Trophoblast cell (in vitro differentiated cells and primary cell): ENCODE measurements at regions not wholly inside any gene's neighbourhood (a gene's known extent, or its start where the extent isn't known, plus 50 kb on each side); places are given as distances from the start of the nearest gene placed in this dataset.
"Not testable (repeated sequence)": the region's sequence is repeated elsewhere in the genome, so short reads cannot be mapped to it uniquely, and the experiment has no call there.

Experiments
- DNase-seq, 2 donors: peaks; one replicate each; pipeline ENCODE4 v3.0.0-alpha.2; 2016
- H2AFZ ChIP-seq: 2 replicates; pipeline ENCODE4 v1.6.1; 2013; ENCODE audit warnings: low read length, moderate library complexity, mild to moderate bottlenecking; ENCODE audit not compliant: insufficient read depth, poor library complexity
- H2AK5ac ChIP-seq: 2 replicates; pipeline ENCODE4 v1.6.1; 2013; ENCODE audit warnings: mild to moderate bottlenecking, low read length
- H2BK120ac ChIP-seq: 2 replicates; pipeline ENCODE4 v1.6.1; 2013; ENCODE audit warnings: low read length, mild to moderate bottlenecking, moderate library complexity; ENCODE audit not compliant: insufficient read depth, poor library complexity
- H2BK12ac ChIP-seq: 2 replicates; pipeline ENCODE4 v1.6.1; 2013; ENCODE audit warnings: mild to moderate bottlenecking, low read length, moderate library complexity
- H2BK5ac ChIP-seq: 2 replicates; pipeline ENCODE4 v1.6.1; 2013; ENCODE audit warnings: low read length, low read depth, moderate library complexity, mild to moderate bottlenecking; ENCODE audit not compliant: poor library complexity
- H3K14ac ChIP-seq: 2 replicates; pipeline ENCODE4 v1.6.1; 2013; ENCODE audit warnings: mild to moderate bottlenecking, low read length
- H3K18ac ChIP-seq: 2 replicates; pipeline ENCODE4 v1.6.1; 2013; ENCODE audit warnings: mild to moderate bottlenecking, low read length
- H3K23ac ChIP-seq: 2 replicates; pipeline ENCODE4 v1.6.1; 2013; ENCODE audit warnings: low read length
- H3K27ac ChIP-seq: 2 replicates; pipeline ENCODE4 v1.5.1; 2013; ENCODE audit warnings: low read depth, mild to moderate bottlenecking, inconsistent platforms, low read length, moderate library complexity
- H3K27me3 ChIP-seq: 2 replicates; pipeline ENCODE4 v1.6.1; 2013; ENCODE audit warnings: inconsistent platforms, mild to moderate bottlenecking, low read length, moderate library complexity; ENCODE audit not compliant: insufficient read depth
- H3K36me3 ChIP-seq, 2 experiments: 1 replicate in 1 of 2; 2 replicates in 1 of 2; pipeline ENCODE4 v1.6.1; 2013; ENCODE audit warnings: low read length in 2 of 2, mild to moderate bottlenecking in 2 of 2, moderate library complexity in 1 of 2; ENCODE audit not compliant: insufficient read depth in 2 of 2, control insufficient read depth in 1 of 2
- H3K4ac ChIP-seq: 2 replicates; pipeline ENCODE4 v1.6.1; 2013; ENCODE audit warnings: low read depth, mild to moderate bottlenecking, low read length, moderate library complexity
- H3K4me1 ChIP-seq, 2 experiments: 1 replicate in 1 of 2; 2 replicates in 1 of 2; pipeline ENCODE4 v1.6.1; 2013; ENCODE audit warnings: low read length in 2 of 2, mild to moderate bottlenecking in 2 of 2, moderate library complexity in 1 of 2; ENCODE audit not compliant: insufficient read depth in 2 of 2, control insufficient read depth in 1 of 2
- H3K4me2 ChIP-seq: 2 replicates; pipeline ENCODE4 v1.6.1; 2013; ENCODE audit warnings: inconsistent platforms, mild to moderate bottlenecking, low read length, moderate library complexity
- H3K4me3 ChIP-seq: 2 replicates; pipeline ENCODE4 v1.5.1; 2013; ENCODE audit warnings: mild to moderate bottlenecking, low read depth, low read length, inconsistent platforms
- H3K79me1 ChIP-seq: one replicate; pipeline ENCODE4 v1.6.1; 2013; ENCODE audit warnings: low read length
- H3K79me2 ChIP-seq: 2 replicates; pipeline ENCODE4 v1.6.1; 2013; ENCODE audit warnings: low read length, mild to moderate bottlenecking; ENCODE audit not compliant: control insufficient read depth, insufficient read depth, poor library complexity
- H3K9ac ChIP-seq: 2 replicates; pipeline ENCODE4 v1.6.1; 2013; ENCODE audit warnings: mild to moderate bottlenecking, low read length
- H3K9me3 ChIP-seq: 2 replicates; pipeline ENCODE4 v1.6.1; 2013; ENCODE audit warnings: low read depth, mild to moderate bottlenecking, control low read depth, inconsistent platforms, low read length; ENCODE audit not compliant: insufficient read depth
- H4K12ac ChIP-seq: 2 replicates; pipeline ENCODE4 v1.6.1; 2013; ENCODE audit warnings: low read depth, mild to moderate bottlenecking, low read length, moderate library complexity
- H4K8ac ChIP-seq: 2 replicates; pipeline ENCODE4 v1.6.1; 2013; ENCODE audit warnings: low read depth, mild to moderate bottlenecking, low read length, moderate library complexity
- H4K91ac ChIP-seq: one replicate; pipeline ENCODE4 v1.6.1; 2013; ENCODE audit warnings: low read depth, mild to moderate bottlenecking, low read length, moderate library complexity
- WGBS: extraction: QIAGEN DNeasy Blood & Tissue Kit; methylation state at CpG from one replicate; pipeline ENCODE4 v1.1.7; 2013; ENCODE audit warnings: missing lambda C conversion rate; ENCODE audit not compliant: insufficient read length, insufficient coverage; ENCODE audit errors: extremely low coverage; 5-methylcytosine and 5-hydroxymethylcytosine counted together

DNA sequence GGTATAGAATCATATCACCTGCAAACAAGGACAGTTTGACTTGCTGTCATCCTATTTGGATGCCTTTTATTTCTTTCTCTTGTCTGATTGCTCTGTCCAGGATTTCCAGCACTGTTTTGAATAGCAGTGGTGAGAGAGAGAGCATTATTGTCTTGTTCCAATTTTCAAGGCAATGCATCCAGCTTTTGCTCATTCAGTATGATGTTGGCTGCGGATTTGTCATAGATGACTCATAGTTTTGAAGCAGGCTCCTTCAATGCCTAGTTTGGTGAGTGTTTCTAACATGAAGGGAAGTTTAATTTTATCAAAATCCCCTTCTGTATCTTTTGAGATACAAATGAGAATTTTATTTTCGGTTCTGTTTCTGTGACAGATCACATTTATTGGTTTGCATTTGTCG is 518.9 kb downstream of the PCDH11X start:
- DNase-seq, H2BK120ac ChIP-seq, H2AK5ac ChIP-seq, H3K4me2 ChIP-seq, H3K9me3 ChIP-seq, H2AFZ ChIP-seq, H3K23ac ChIP-seq, H3K9ac ChIP-seq, H4K12ac ChIP-seq, H3K18ac ChIP-seq, H4K8ac ChIP-seq, H3K27me3 ChIP-seq, H3K36me3 ChIP-seq, H2BK5ac ChIP-seq, H3K79me1 ChIP-seq, H3K4ac ChIP-seq, H3K27ac ChIP-seq, H2BK12ac ChIP-seq, H3K14ac ChIP-seq, H4K91ac ChIP-seq, H3K4me3 ChIP-seq, H3K4me1 ChIP-seq, H3K79me2 ChIP-seq: not testable (repeated sequence)
- no CpG with 5 or more reads among the region's 3 CpGs for WGBS

DNA sequence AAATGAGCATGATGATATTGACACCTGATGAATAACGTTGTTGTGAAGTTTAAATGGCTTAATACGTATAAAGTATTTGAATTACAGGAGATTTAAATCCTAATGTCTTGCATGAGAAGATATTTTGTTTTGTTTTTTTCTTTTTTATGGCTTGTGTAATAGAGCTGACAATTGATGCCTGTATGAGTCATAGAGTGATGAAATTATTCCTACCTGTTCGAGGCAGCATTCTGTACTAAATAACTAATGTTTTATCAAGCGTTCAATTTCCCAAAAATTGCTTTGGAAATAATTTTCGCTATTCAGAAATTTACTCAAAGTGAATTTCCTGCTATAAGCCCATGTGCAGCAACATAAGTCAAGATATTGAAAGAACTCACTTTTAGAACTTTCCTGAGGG is 554.0 kb downstream of the PCDH11X start:
- H3K27me3 ChIP-seq: not testable (repeated sequence)

DNA sequence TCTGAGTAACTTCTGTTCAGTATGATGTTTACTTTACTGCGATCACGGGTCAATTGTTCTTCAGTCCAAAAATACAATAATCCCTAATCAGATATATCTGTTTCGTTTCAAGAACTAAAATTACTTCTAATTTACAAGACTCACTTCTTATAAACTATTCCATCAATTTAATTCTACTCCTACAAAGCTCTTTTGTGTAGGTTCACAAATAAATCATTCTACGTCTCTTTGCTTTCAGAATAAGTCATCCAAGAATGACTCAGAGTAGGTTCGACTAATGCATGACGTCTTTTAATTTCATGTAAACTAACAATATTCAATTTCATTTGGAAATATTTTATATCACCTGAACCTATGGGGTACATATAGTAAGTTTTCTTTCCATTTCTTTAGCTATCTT is 571.9 kb downstream of the PCDH11X start:
- not testable (repeated sequence) for H2BK5ac ChIP-seq, H3K4me1 ChIP-seq, H3K27ac ChIP-seq, H3K18ac ChIP-seq, H3K4me2 ChIP-seq, H3K79me2 ChIP-seq, H3K4ac ChIP-seq, H3K27me3 ChIP-seq, H2AK5ac ChIP-seq, H4K91ac ChIP-seq, H2BK120ac ChIP-seq, DNase-seq, H3K9me3 ChIP-seq, H3K14ac ChIP-seq, H3K4me3 ChIP-seq, H2BK12ac ChIP-seq, H3K36me3 ChIP-seq, H4K8ac ChIP-seq, H3K79me1 ChIP-seq, H3K9ac ChIP-seq, H4K12ac ChIP-seq, H3K23ac ChIP-seq, H2AFZ ChIP-seq
- WGBS: no CpG with 5 or more reads among the region's 6 CpGs

More for the DNA sequence above, 554.0 kb downstream of the PCDH11X start:
- not testable (repeated sequence) for H3K18ac ChIP-seq, DNase-seq, H2BK12ac ChIP-seq, H3K4me3 ChIP-seq, H3K23ac ChIP-seq, H3K79me1 ChIP-seq, H3K9ac ChIP-seq, H4K91ac ChIP-seq, H2AK5ac ChIP-seq, H3K4me1 ChIP-seq, H2BK5ac ChIP-seq, H3K27ac ChIP-seq, H2AFZ ChIP-seq, H4K12ac ChIP-seq, H2BK120ac ChIP-seq, H3K14ac ChIP-seq, H3K4ac ChIP-seq, H3K36me3 ChIP-seq, H4K8ac ChIP-seq, H3K4me2 ChIP-seq, H3K9me3 ChIP-seq, H3K79me2 ChIP-seq
- WGBS: no CpG with 5 or more reads among the region's 5 CpGs

DNA sequence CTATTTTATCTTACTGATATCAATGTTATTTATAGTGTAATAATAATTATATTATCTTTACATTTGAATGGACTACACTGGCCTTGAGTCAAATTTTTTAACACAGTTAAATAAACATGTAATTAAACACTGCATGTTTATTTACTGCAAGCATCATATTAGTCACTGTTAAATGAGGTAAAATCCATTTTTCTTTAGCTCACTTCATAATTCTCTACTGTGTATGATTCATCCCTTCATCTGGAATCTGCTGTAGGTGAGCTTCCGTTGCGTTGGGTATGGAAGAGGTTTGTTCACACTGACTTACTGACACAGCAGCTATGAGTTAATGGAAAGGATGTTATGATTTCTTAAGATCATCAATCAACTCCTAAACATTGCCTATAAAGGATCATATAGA is 572.3 kb downstream of the PCDH11X start:
- WGBS: no CpG with 5 or more reads among the region's 2 CpGs
- Histone ChIP-seq H3K4ac (no peak overlapping the region), H3K23ac (no peak overlapping the region), H3K4me3 (no peak overlapping the region), H4K8ac (no peak overlapping the region), H3K4me1 (no peaks in the 10 kb centered on the region), H2AK5ac (no peak overlapping the region), H3K27me3 (no peaks in the 10 kb centered on the region), H3K36me3 (no peaks in the 10 kb centered on the region), H3K9me3 (no peaks in the 10 kb centered on the region), H2BK12ac (no peak overlapping the region), H3K27ac (no peak overlapping the region), H2BK5ac (no peak overlapping the region), H2AFZ (no peak overlapping the region), H4K91ac (no peak overlapping the region), H3K9ac (no peak overlapping the region), H3K79me2 (no peaks in the 10 kb centered on the region), H2BK120ac (no peak overlapping the region), H3K4me2 (no peak overlapping the region), H3K79me1 (no peaks in the 10 kb centered on the region), H3K18ac (no peak overlapping the region), H4K12ac (no peak overlapping the region), H3K14ac (no peak overlapping the region)
- no peak for DNase-seq
